Myocyte (in vitro differentiated cells): ENCODE measurements at regions not wholly inside any gene's neighbourhood (a gene's known extent, or its start where the extent isn't known, plus 50 kb on each side); places are given as distances from the start of the nearest gene placed in this dataset.
"Not testable (repeated sequence)": the region's sequence is repeated elsewhere in the genome, so short reads cannot be mapped to it uniquely, and the experiment has no call there.

Experiments used
- DNase-seq: peaks from one replicate; pipeline ENCODE4 v3.0.0-alpha.2; 2012; ENCODE audit warnings: low read depth

DNA sequence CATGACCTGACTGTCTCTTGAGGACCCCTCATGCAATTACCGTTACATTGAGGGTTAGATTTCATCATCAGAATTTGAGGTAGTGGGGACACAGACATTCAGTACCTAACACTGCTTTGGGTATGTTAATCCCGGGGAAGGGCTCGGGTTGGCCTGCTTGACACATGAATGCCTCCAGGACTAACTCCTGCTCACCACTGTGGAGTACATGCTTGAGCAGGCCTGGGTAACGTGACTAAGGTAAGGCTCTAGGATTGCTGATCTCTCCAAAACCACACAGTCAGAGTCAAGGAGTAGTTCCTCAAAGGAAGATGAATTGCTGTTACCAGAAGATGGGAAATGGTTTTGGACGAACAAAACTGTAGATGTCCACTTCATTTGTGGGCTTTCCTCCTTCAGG is 376.3 kb upstream of the ZNF462 start:
- no peak for DNase-seq

DNA sequence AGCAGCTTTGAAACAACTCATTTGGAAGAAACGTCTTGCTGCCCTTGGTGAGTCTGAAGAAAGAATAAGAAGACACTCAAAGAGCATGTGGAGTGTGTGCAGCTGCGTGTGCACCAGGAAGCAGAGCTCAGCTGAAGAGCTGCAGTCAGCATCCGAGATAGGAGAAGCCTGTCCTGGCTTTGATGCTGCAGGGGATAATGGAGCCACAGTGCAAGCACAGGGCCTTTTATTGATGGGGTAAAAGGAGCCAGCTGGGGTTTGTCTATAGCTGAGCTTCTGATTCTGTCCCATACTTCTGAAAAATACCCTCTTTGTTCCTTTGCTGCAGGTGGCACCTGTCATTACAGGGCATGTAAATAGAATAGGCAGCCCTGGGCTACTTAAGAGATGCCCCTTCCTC is 375.7 kb upstream of the ZNF462 start:
- no peak for DNase-seq

DNA sequence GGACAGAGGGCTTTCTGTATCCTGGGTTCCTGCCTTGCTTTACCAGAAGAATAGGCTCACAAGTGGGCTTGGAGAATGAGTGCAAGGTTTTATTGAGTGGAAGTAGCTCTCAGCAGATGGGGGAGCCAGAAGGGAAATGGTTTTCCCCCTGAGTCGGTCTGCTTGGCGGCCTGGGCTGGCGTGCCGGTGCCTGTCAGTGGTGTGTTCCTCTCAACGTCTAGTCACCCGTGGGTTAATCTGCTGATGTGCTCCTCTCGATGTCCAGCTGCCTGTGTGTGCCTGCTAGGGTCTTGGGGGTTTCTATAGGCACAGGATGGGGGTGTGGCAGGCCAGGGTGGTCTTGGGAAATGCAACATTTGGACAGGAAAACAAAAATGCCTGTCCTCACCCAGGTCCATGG is 370.8 kb upstream of the ZNF462 start:
- not testable (repeated sequence) for DNase-seq

DNA sequence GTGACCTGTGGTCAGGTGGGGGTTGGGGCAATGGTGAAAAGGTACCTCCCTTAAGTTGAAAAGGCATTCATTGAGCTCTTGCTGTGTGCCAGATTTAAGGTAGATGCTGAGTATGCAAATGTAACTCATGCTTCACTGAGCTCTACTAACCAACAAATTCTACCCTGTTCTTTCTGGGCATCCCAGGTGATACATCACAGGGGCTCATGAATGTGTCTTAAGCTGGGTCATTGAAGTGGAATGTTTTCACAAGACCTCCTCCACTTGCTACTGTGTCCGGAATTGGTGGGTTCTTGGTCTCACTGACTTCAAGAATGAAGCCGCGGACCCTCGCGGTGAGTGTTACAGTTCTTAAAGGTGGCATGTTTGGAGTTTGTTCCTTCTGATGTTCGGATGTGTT is 362.8 kb upstream of the ZNF462 start:
- no peak for DNase-seq

DNA sequence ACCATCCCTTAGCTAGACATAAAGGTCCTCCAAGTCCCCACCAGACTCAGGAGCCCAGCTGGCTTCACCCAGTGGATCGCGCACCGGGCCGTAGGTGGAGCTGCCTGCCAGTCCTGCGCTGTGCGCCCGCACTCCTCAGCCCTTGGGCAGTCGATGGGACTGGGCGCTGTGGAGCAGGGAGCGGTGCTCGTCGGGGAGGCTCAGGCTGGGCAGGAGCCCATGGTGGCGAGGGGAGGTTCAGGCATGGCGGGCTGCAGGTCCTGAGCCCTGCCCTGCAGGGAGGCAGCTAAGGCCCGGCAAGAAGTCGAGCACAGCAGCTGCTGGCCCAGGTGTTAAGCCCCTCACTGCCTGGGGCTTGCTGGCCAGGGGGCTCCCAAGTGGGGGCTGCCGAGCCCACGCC is 361.8 kb upstream of the ZNF462 start:
- not testable (repeated sequence) for DNase-seq

DNA sequence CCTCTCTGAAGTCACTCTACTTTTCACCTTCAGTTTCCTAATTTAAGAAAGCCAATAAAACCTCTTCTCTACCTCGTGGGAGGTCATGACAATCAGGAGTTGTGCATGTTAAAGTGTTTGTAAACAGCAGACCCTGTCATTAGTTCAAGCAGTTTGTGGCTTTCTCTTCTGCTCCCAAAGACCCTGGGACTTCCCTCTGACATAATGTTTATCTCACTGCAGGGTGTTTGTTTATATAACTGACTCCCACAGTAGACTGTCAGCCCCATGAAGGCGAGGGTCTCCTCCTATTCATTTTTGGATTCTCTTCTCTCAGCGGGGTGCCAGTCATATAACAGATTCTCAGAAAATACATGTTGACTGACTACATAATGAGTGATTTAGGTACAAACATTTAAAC is 360.0 kb upstream of the ZNF462 start:
- no peak for DNase-seq

DNA sequence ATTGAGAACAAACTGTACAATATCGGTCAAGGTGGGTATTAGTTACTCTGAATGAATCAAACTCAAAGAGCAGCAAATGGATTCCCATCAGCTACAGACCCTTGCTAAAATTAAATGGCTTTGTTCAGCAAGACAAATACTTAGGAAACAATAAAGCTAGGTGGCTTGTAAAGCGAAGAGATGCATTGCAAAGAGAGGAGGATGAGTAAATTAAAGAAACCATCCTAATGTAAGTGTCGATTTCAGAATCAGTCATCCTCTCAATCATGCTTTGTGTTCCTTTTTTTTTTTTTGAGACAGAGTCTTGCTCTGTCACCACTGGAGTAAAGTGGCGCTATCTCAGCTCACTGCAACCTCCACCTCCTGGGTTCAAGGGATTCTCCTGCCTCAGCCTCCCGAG is 359.2 kb upstream of the ZNF462 start:
- DNase-seq = no peak

DNA sequence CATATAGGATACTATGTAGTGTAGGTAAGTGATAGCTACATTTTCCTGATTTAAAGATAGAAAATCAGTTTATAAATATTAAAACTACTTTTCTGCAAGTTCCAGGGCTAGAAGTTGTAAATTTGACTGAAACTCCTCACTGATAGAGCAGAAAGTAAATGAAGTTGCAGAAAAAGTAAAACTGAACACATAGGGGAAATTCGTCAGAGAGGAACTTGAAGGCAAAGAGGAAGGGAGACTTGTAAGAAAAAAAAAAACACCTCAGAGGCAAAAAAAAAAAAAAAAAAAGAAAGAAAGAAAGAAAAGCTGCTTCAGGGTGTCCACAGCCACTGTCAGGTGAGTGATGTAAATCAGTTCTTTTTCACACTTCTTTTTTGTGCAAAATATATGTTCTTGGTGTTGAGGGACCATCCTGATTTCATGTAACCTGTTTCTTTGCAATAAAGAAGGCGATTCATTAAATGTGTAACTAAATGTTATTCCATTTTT is 336.2 kb upstream of the ZNF462 start:
- no peak for DNase-seq

DNA sequence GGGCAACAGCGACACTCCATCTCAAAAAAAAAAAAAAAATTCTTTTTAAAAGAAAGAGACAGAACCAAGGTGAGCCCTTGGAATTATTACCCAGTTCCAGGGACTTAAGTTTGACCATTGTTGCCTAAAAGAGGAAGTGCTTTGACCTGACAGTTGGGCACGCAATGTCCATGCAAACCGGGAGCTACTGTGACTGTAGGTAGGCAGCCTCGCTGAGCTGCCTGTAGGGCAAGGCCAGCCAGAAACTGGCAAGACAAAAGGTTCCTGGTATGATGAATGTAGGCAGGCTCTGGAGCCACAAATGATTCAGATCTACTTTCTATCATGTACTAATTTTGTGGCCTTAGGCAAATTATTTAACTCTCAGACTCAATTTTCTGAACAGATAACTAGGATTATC is 334.8 kb upstream of the ZNF462 start:
- no peak for DNase-seq

DNA sequence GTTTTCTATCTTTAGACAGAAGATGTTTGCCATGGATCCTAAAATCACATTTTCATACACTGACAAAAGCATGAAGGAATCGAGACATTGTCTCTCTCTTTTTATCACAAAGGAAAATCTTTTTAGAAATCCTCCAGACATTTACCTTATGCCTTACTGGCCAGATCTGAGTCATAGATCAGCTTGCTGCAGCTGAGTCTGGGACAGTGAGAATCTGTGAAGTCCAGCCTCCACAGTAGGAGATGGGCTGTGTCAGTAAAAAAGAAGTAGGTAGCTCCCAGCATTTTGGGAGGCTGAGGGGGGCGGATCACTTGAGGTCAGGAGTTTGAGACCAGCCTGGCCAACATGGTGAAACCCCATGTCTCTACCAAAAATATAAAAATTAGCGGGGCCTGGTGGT is 333.4 kb upstream of the ZNF462 start:
- DNase-seq = no peak

DNA sequence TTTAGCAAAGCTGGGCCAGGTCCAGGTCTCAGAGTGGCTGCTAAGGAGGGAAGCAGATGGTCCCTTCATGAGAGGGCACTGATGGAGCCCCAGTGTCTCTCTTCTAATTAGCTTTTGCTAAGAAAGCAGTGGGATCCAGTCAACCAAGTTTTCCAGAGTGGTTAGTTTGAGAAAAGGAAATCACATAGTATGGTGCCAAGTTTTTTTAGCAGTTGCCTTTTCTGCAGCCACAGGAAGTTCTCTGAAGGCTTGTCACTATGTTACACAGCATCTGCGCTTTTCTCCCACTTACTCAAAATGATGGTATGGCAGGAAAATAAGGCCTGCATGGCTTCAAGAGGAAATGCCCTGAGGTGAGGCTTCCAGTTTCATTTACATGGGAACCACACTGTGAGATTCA is 331.5 kb upstream of the ZNF462 start:
- DNase-seq = no peak

DNA sequence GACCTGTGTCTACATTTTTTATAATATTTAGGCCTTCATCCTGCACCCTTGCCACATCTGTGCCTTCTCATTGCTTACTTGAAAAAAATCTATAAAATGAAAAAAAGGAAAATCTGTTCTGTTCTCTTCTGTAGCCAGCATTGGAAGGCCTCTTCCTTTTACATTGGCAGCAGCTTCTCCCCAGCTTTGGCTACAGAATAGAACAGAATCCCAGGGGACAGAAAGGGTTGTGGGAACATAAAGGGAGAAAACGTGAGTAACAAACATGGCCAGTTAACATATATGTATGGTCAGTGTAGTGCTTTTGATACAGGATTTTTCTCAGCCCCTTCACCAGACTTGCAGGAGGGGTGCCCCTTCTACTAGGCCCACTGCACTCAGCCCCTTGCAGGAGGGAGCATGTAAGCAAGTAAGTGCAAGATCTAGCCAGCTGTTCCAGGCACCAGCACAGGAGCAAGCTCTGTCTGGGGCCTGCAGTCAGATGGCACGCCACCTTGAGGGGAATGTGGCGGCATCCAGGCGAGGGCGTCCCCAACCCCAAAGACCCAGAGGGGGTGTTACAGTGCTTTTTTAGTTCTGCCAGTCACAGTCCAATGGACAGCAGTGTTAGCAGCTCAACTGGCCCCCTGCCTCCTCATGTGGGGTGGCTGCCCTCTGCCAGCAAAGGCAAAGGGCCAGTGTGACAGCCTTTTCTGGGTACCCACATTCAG is 330.5 kb upstream of the ZNF462 start:
- no peak for DNase-seq

DNA sequence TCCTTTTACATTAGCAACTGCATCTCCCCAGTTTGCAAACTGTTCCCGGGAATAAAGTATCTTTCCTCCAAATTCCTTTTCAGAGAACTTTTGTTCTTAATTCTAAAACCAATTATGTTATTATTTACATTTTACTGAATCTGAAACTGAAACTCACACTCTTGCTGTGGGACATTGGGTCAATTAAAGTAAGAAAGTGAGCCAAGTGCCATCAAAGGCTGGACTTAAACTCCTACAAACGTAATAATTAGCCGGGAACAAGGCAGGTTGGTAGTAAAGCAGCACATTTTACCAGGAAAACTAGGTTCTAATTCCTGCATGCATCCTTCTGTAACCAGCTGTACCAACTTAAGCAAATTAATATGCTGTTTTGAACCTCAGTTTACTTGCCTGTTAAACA is 328.2 kb upstream of the ZNF462 start:
- DNase-seq = no peak

DNA sequence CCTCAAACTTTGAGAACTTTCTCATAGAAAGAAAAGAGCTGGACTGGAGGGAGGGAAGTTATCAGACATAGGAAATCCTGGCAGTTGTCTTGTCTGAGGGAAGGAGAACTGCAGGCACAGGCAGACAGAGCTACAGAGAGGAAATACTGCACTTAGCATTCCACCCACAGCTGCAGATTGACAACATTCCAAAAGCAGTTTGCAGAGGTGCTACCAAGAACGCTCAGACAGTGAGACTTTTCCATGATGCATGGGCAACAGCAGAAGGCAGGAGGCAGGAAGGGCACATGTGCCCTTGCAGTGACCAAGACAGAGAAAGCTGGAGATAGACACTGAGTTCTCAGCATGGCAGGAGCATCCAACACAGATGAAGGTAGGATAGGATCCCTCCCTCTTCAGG is 327.5 kb upstream of the ZNF462 start:
- no peak for DNase-seq

DNA sequence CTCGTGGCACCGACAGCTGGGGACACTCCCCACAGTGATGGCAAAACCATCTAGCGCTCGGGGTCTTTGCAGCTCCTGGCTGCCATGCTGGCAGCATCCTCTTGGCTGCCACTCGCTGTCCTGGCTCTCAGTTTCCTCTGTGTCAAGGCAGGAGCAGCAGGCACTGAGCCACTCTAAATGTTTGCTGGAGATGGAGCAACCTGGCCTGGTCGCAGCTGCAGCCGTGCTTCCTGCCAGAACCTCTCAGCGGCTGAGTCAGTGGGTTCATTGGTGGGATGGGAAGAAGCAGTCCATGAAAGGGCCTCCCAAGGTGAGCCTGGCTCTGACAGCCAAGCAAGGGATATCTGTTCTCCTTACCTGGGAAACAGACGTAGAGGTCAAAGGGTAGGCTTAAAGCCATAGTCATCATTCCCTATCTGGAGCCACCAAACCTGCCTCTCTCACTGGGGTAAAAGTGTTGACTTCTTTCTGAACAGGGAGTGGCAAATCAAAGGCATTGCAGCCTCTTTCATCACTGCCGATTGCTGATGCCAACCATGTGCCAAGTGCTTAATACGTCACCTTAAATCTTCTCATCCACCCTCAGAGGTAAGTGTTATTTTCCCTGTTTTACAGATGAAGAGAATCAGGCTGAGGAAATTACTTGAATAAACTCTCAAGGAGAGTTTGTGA is 304.8 kb upstream of the ZNF462 start:
- DNase-seq = no peak

DNA sequence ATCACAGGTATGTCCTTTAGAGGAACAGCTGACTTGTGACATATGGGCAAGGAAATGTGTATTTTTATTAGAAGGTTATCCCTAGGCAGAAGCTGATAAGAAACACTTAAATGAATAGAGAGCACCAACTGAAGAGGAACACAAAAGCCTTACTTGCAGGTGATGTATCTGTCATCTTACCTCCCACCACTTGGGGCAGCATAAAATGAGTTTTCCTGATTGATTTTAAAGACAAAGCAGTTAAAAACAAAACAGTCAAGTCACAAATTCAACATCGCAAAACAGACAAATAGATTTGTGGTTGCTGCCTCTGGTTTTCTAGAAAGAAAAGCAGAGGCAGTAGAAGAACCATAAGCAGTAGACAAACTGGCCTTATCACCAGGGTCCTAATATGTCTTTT is 302.4 kb upstream of the ZNF462 start:
- DNase-seq = no peak

DNA sequence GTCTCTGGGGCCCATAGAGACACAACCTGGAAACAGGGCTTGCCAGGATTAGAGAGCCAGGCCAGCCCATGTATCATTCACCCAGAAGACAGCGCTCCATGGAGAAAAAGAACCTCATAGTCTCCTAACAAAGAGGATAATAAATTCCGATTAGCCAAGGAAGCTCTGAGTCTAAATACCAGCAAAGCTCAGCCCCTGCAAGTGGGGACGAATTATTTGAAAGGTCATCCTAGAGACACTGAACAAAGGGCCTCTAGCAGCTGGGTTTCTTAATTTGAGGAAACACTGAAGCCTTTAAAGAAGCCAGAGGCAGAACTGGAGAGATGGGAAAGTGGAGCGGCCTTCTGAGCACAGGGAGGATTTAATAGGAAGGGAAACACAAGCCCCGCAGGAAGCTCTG is 287.1 kb upstream of the ZNF462 start:
- no peak for DNase-seq

DNA sequence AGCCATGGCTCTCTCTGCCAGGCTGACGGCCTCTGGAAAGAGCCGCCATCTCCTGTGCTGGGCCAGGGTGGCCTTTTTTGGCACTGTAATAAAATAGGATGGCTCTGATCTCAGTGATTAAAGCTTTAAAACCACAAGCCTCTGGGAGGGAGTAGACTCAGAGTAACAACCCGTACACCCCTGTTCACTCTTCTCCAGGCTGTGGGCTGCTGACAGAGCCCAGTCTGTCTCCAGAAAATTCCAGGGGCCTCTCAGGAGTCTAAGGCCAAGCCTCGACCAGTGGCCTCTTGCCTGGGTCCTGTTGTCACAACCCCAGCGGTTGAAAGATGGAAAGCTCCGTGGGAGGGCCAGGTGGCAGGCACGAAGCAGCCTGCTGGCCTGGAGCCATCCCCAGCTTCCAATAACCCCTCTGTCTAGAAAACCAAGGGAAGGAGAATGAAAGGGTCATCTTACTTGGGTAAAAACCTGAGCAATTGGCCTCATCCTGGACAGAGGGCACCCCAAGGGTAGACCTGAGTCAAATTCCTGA is 286.7 kb upstream of the ZNF462 start:
- no peak for DNase-seq

DNA sequence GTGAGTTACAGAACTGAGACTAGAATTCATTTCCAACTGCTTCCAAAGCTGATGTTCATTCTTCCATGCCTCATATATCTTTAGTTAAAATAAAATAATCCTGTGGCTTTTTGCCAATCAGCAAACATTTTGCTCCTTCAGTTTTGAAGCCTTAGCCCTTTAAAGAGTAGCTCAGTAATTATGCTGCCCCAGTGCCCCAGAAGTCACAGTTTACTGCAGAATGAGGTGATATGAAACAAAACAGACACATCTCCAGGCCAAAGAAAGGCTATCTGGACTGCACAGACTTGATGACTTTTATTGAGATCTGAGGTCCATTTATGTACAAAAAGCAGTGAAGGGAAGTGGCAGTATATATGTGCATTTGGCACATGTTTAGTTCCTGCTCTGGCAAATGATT is 285.8 kb upstream of the ZNF462 start:
- no peak for DNase-seq

DNA sequence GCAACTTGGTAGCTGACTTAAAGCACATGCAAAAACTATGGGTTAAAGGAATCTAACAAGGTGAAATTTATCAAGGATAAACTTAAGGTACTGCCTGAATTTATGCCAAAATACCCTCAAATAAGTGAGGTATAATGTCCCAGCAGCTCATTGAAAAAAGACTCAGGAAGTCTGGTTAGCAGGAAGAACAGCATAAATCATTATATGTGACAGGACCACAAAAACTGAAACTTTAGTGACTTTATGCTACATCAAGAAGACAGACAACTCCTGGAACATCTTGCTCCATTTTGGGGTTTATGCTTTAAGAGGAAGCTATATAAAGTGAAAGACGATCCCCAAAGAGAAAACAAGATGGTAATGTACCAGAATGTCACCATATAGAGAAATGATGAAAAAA is 282.4 kb upstream of the ZNF462 start:
- no peak for DNase-seq

DNA sequence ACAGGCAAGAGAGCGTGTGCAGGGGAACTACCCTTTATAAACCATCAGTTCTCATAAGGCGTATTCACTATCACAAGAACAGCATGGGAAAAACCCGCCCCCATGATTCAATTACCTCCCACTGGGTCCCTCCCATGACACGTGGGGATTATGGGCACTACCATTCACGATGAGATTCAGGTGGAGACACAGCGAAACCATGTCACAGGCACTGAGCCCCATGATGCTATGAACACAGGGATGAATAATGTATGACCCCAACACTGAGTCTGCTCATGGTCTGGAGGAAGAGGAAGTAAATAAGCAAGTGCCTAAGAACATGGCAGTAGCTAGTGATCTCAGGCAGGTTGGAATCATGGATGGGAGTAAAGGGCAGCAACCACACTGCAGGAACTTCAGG is 281.0 kb upstream of the ZNF462 start:
- no peak for DNase-seq

DNA sequence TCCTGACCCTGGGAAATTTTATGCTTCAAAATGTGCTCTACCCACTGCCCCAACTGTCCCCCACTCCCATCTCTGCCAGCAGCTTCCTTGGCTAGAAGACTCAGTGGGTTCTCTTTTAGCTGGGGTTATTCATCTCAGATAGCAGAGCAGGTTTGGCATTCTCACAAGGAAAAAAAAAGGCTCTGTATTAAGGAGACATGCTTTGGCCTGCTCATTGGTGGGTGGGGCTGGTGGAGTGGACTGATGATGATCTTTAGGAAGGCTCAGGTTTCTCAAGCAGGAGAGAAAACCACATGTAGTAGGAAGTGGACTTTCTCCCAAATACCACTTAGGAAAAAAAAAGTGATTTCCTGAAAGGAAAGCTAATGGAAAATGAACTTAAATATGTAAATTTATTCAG is 279.2 kb upstream of the ZNF462 start:
- DNase-seq = no peak

DNA sequence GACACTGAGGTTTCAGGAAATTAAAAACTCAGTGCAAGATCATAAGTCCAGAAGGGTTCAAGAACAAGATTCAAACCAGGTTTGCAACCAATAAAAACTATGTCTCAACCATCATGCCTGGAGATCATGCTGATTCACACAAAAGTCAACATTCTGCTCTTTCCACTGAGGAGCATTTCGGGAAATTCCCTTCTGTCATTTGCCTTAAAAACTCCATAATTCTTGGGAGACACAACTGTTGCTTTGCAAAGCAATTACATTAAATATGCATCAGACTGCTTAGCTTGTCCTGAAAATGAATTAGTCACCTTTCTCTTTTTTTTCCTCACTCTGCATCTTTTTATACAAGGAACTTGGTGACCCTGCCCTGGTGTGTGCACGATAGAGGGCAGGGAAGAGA is 275.9 kb upstream of the ZNF462 start:
- DNase-seq = no peak
